ENCODE measurements at regions not wholly inside any gene's neighbourhood (a gene's known extent, or its start where the extent isn't known, plus 50 kb on each side); places are given as distances from the start of the nearest gene placed in this dataset.
"Not testable (repeated sequence)": the region's sequence is repeated elsewhere in the genome, so short reads cannot be mapped to it uniquely, and the experiment has no call there.

DNA sequence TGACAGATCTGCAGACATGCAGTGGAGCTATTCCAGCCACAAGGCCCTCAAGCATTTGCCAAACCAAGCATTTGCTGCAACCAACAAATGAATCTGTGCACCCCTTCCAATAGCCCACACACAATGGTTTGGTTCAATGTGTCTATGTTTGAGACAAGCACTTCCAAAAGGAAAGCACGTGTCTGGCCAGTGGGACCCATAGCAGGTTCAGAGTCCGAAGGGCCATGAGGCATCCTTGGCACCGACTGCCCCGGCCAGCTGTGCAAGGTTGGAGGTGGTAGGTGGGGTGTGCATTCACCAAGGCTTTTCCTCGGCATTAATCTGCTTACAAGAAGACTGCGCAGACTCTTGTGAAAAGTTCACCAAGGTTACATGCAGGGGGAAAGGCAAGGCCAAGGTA, 190.9 kb downstream of the BCL2L11 start:
- TF ChIP-seq POLR2A (IDR thresholded peaks at IDR 0.05; ENCODE audit: control extremely low read depth in 1 of 2, low read depth in 2 of 2, low read length in 2 of 2); CBX5 (IDR thresholded peaks at IDR 0.05; ENCODE audit: low read depth, low read length); ZNF274 (IDR thresholded peaks at IDR 0.05; ENCODE audit: borderline replicate concordance, extremely low read depth, low read length); TEAD4 (IDR thresholded peaks at IDR 0.05; ENCODE audit: low read depth, low read length): not testable (repeated sequence)
- TF ChIP-seq, protein P1, sequence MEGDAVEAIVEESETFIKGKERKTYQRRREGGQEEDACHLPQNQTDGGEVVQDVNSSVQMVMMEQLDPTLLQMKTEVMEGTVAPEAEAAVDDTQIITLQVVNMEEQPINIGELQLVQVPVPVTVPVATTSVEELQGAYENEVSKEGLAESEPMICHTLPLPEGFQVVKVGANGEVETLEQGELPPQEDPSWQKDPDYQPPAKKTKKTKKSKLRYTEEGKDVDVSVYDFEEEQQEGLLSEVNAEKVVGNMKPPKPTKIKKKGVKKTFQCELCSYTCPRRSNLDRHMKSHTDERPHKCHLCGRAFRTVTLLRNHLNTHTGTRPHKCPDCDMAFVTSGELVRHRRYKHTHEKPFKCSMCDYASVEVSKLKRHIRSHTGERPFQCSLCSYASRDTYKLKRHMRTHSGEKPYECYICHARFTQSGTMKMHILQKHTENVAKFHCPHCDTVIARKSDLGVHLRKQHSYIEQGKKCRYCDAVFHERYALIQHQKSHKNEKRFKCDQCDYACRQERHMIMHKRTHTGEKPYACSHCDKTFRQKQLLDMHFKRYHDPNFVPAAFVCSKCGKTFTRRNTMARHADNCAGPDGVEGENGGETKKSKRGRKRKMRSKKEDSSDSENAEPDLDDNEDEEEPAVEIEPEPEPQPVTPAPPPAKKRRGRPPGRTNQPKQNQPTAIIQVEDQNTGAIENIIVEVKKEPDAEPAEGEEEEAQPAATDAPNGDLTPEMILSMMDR (IDR thresholded peaks at IDR 0.05; ENCODE audit: control extremely low read depth in 1 of 3, insufficient read depth in 1 of 3, low read depth in 1 of 3, low read length in 3 of 3) = not testable (repeated sequence)

Measured in H1 (cell line).